GM19452 (cell line): ENCODE measurements at regions not wholly inside any gene's neighbourhood (a gene's known extent, or its start where the extent isn't known, plus 50 kb on each side); places are given as distances from the start of the nearest gene placed in this dataset.

Experiments used
- ATAC-seq: cut with Tn5 transposase; IDR thresholded peaks from one replicate; pipeline ENCODE4 v1.9.1; 2021; ENCODE audit not compliant: unreplicated experiment

DNA sequence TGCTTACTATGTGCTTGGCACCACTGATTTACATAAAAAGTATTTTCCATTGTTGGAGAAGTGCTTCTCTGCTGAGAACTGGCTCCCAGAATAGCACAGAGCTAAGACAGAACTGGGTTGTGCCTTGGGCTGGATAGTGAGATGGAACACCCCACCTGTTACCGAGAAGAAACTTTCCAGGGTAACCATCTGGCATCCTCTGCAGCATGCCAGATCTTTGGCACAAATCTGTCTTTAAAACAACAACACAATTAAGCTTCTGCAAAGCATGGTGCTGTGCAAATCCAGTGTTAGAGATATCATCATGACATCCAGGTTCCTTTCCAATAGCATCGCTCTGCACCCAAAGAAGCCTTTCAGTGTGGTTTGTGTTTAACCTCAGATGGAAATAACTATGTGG lies 202.5 kb upstream of the RFC3 start:
- ATAC-seq: no peak

DNA sequence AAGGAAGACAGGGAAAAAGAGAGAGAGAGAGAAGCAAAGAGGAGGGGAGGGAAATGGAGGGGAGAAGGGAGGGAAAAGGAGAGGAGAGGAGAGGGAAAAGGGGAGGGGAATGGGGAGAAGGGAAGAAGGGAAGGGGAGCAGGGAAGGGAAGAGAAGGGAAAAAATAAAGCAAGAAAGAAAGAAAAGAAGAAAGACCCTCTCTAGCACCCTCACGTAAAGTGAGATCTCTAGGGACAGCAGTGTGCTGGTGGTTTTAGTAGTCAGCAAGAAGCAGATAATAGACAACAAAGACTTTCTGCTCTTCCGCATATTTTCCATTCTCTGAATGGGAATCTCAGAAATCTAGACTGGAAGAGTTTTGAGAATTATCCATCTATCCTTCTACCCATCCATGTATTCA lies 201.8 kb upstream of the RFC3 start:
- ATAC-seq: no peak

DNA sequence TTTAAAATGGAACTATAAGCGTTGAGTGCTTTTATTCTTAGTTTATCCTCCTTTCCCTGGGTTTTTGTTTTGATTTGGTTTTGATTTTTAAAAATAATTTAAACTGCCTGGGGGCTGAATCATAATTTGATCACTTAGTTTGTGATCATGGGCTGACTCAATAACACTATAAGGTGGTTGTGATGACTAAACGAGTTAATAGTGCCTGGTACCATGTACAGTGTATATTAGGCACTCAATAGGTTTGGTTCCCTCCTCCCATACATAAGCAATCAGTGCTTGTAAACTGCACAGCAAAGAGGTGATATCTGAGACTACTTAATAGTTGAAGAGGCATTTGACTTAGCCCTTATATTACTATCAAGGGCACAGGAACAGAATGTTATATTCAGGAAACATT lies 200.9 kb upstream of the RFC3 start:
- ATAC-seq: no peak

DNA sequence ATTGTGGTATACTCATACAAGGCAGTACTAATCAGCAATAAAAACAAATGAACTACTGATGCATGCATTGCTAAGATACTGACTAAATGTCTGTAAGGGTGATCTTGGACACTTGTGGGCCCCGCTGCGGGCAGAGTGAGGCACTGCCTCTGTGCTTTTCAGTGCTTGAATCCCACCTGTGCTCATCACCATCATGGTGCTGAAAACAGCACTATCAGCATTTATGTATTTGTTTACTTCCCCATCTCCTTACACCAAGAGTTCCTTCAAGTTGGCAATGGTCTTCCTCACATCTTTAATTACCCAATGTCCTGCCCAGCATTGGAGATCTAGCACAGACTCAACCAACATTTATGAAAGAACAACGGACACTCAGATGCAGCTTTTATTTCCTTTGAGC lies 193.7 kb upstream of the RFC3 start:
- no peak for ATAC-seq

DNA sequence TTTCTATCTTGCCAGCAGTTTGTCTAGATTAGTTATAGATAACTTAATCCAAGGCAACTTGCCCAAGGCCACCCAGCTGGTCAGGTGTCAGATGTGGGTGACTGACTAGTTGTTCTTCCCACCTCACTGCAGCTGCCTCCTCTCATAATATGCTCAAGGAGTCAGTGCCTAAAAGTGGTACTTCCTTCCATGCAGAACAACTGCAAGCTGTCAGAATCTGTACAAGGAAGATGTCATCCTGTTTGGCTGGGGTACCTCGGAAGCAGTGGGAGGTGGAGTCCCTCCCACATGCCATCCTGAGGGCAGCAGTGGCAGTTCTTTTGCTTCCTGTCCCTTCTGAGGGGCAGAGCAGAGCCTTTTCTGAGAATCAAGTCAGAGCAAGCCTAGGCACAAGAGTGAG lies 193.2 kb upstream of the RFC3 start:
- no peak for ATAC-seq

DNA sequence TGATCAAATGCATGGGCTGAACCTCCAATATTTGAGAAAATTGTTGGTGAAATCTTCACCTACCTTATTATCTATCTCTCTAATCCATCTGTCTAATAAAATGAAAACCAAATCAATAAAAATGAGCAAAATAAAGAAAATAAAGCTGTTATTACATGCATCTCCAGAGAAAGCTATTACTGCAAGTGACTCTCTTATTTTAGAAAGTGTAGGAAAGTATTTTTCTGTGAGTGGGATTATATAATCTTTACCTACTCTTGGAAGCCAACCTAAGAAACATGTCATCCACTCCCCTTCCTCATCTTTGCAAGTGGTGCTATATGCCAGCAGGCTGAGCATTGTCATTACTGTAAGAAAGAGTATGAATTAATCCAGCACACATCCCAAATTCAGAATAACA lies 191.5 kb upstream of the RFC3 start:
- no peak for ATAC-seq

DNA sequence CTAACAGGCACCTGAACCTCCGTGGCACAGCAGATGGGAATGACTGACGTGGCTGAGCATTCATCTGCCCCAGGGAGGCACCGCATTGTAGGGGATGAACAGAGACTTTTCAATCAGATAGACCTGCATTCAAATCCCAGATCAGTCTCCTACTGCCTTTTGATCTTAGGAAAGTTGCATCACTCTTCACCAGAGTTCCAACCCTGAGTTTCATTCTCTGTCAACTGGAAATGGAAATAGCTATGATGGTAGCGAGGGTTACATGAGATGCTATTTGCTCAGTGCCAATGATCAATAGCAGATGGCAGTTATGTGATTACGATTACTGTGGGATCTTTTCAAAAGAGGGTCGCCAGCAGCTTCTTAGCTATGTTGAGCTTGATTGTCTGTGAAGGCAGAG lies 189.3 kb upstream of the RFC3 start:
- ATAC-seq: no peak

DNA sequence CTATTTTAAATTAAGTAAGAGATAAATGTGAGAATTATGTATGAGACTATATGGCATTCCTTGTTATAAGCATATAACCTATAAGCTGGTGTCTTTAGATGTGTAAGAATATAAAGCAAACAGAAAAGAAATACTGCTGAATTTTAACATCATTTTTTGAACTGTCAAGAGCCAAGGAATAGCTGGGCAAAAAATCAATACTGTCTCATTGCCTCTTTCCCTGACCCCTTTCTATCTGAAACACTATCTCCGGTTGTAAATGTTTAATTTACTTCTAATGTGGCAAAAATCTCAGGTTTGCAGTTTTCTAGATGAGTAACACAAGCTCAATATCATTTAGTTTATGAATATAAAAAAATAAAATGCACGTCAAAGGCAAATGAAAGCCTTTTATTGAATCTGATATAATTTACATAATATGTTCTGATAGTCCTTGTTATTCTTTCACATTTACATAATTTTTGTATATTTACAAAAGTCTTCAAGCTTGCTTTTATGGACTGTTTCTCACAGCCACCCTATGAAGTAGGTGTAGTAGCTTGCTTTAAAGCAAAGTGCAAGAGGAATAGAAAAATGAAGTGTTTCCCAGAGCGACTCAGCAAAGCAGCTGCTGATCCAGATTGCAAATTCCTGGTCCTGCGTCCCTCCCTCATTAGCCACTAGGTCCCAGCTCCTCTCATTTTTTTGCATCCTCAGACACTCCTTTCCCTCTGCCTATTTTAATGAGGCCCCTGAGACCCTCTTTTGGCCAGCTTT lies 188.2 kb upstream of the RFC3 start:
- ATAC-seq: no peak

DNA sequence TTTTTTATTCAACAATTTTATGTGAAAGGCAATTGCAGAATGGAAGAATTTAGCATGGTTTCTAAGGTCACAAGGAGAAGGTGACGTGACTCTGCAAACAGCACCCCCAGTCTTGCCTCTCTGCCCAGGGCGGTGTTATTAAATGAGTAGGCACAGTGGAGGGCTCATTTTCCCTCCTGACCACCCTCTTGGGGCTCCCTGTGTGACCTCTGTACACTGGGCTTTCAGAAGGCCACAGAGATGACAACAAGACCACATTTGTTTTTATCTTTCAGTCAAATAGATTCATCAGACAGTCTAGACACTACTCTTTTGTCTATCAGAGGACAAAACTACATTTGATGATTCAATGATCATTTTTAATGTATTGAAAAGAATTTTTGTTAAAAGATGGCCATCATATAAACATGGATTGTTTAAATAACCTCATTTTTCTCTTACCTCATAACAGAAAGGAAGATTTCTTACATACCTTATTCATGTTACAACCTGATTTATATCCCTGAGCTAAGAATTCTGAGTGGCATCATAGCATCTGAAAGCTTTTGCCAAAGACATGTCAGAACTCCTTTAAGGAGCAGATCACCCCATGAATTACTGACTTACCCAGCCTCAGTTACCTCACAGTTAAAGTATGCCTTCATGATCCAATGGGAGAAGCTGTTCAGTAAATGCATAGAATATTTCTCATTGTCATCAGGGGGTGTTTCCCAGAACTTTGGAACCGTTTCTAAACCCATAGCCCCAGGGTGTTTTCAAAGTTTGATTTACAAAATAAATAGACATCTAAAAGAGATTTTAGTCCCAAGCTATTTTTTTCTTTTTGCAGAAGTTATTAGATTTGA lies 184.0 kb upstream of the RFC3 start:
- ATAC-seq: no peak

DNA sequence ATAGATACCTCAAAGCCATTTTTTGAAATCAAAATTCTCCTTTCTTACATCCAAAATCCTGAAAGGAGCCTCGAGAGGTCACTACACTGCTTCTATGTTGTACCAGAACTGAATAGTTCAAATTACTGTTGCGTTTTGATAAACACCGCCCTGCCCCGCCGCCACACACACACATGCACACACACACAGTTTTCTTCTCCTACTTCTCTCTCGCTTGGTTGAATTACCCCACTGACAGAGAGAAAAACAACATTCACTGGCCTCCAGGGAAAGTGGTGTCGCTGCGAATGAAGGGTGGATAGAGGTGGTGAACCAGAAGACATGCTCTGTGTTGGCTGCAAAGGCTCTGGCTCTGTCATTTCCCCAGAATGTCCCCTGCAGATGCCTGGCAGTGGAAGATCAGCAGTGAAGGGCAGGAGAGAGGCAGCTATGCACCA lies 183.4 kb upstream of the RFC3 start:
- ATAC-seq: no peak

DNA sequence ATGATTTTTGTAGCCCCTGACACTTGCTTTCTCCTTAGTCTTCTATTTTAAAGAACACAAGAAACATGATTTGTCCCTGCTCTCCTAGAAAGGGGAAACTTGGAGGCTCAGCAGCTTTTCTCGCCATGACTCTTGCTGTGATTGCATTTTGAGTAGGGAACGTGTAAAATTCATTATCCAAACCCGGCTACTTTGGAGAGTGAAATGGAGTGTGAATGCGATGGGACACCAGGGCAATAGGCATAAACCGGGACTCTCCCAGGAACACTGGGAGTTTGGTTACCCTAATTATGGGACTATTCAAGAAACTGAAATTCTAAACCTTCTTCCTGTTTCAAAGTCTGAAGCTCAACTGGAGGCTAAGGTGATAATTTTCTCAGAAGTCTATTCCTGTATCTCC lies 181.7 kb upstream of the RFC3 start:
- ATAC-seq: no peak

DNA sequence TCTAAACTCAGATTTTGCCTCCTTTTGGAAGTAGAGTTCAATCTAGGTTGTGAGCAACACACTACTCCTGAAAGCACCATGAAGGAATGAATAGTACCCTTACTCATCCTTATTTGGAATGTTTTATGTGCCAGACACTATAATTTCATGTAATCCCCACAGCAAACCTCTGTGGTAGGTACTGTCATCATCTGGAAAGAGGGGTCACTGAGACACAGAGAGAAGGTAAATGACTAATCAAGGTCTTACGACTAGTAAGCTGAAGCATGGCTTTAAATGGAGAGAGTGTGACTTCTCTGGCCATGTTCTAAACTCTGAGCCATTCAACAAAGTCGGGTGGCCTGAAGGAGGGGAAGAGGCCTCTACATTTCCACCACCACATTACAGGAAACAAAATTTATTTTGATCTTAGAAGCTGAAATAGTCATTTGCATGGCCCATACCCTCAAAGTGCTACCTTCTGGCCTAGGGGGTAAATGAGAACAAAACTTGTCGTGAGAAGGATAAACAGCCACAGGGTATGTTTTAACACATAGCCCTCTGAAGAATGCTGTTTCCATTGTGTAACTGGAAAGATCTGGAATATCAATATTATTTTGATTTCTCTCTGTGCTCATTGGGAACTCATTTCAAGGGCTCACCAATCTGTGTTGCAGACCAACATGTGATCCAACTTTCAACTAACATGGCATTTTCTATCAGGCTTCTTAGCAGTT lies 180.8 kb upstream of the RFC3 start:
- ATAC-seq: no peak

DNA sequence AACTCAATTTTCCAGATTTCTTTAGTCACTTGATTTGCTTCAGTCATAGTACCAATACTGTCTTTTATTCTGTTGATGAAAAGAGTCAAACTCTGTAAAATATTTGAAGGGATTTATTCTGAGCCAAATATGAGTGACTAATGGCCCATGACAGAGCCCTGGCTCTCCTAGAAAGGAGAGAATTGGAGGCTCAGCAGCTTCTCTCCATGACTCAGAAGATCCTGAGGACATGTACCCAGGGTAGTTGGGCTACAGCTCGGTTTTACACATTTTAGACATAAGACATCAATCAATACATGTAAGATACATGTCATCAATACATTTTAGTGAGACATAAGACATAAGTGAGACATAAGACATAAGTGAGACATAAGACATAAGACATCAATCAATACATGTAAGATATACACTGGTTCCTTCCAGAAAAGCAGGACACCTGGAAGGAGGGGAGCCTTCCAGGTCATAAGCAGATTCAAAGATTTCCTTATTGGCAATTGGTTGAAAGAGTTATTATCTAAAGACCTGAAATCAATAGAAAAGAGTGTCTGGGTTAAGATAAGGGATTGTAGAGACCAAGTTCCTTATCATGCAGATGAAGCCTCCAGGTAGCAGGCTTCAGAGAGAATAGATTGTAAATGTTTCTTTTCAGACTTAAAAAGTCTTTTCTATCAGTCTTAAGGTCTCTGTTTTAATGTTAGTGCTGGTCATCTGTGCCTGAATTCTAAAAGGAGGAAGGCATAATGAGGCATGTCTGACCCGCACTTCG lies 179.8 kb upstream of the RFC3 start:
- ATAC-seq: no peak

DNA sequence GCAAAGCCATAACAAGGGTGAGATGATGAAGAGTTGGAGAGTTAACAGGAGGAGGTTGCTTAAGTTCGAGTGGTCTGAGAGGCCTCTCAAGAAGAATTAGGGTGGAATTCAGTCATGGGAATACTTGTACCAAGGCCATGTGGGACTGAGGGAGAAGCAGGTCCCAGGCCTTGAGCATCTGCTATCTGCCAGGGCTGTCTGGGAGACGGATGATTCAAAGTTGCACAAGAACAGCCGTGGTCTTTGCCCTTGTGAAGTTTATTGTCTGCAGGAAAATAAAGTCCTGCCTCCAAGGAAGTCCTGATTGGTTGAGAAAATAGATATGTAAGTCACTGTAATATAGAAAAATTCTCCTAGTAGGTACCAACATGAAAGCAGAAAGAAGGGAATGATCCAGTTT lies 178.8 kb upstream of the RFC3 start:
- no peak for ATAC-seq

DNA sequence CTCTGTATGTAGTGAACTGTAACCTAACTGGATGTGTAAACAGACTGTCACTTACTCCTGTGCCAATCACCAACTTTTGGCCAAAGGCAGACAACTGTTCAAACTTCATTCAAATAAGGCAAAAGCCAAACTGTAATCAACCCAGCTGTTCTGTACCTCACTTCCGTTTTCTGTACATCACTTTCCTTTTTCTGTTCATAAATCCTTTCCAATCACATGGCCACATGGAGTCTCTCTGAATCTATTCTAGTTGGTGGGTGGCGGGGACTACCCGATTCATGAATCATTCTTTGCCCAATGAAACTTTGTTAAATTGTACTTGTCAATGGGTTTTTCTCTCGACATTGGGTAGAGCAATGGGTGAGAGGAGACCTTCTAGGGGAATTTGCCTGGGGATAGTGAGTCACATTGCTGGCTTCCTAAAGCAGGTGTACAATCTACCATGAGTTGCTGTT lies 178.3 kb upstream of the RFC3 start:
- peak; percentile 57 for ATAC-seq

DNA sequence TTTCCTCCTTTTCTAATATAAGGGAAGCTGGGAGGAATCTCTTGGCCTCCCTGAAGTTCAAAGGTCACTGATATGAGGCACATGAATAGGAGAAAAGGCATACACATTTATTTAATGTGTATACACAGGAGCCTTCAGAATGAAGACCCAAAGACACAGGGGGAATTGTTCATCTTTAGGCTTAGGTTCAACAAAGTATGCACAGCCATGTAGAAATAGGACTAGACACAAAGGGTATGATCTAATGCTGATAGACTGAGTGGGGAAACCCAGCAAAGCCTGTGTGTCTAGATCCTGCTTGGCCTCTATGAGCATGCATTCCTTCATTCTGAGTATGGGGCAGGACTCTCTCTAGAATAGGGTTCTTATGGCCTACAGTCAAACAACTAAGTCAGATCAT lies 177.1 kb upstream of the RFC3 start:
- no peak for ATAC-seq

DNA sequence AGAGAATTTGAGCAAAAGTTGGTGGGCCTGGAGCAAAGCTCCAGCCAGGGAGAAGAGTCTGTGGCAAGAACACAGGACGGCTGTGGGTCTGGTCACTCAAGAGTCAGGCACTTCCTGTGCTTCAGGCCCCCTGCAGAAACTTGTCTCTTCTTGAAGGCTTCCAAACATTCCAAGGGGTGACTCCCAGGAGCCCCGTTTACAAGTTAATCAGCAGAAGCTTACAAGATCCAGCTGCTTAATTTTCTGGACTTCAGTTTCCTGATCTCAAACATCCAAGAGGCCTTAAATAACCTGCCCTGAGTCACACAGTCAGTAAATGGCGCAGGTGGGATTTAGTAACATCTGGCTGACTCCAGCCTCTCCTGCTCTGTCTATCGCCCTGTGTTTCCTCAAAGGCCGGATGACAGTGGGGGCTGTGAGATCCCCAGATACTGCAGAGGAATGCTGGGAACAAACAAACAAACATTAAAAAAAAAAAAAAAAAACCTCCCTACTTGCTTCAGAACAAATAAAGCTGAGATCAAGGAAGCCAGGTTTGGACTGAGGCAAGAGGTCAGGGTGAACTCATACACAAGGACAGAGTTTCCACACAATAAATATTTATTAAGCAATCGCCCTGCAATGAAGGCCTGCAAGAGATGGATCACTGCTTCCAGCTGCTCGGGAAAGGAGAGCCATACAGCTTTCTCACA lies 175.4 kb upstream of the RFC3 start:
- no peak for ATAC-seq

DNA sequence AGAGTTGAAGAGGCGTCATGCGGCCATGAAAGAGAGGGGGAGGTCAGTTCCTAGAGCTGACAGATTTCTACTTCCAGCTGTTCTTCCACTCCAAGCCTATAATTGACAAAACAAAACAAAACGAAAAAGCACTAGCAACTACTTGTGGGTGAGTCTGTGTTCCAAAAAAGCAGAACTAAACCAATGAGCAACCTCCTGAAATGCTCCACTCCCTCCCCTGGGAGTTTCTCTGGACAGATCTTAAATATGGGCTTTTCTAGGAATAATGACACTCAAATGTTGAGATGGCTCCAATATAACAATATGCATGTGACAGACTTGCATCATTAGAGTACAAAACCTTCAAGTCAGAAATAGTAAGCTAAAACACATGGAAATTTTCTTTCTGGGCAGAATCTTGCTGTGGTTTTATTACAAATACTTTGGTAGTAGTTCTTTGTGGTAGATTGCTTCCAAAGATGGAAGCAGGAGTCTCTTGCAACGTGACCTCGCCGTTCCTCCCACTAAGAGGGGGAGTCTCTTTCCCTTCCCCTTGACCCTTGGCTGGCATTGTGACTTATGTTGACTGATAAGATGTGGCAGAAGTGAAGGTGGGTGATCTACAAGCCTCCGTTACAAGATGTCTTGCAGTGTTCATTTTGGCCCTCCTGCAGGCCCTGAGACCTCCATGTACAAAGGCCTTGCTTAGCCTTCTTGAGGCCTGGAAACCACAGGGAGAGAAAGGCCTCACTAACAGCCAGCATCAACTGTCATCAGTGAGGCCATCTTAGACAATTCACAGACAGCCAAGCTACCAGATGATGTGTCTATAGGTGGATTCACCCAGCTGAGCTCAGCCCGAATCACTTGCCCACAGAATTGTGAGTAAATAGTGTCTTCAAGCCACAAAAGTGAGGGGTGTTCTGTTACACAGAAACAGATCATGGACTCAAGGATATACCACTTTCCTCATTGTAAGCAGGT lies 173.1 kb upstream of the RFC3 start:
- no peak for ATAC-seq
